ENCODE measurements at regions not wholly inside any gene's neighbourhood (a gene's known extent, or its start where the extent isn't known, plus 50 kb on each side); places are given as distances from the start of the nearest gene placed in this dataset.

- TF ChIP-seq, protein P1, sequence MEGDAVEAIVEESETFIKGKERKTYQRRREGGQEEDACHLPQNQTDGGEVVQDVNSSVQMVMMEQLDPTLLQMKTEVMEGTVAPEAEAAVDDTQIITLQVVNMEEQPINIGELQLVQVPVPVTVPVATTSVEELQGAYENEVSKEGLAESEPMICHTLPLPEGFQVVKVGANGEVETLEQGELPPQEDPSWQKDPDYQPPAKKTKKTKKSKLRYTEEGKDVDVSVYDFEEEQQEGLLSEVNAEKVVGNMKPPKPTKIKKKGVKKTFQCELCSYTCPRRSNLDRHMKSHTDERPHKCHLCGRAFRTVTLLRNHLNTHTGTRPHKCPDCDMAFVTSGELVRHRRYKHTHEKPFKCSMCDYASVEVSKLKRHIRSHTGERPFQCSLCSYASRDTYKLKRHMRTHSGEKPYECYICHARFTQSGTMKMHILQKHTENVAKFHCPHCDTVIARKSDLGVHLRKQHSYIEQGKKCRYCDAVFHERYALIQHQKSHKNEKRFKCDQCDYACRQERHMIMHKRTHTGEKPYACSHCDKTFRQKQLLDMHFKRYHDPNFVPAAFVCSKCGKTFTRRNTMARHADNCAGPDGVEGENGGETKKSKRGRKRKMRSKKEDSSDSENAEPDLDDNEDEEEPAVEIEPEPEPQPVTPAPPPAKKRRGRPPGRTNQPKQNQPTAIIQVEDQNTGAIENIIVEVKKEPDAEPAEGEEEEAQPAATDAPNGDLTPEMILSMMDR (IDR thresholded peaks at IDR 0.05), result no peak
- Histone ChIP-seq H3K4me3 (no peak overlapping the region), H3K27me3 (no peaks in the 10 kb centered on the region), H3K36me3 (no peaks in the 10 kb centered on the region), H3K27ac (no peak overlapping the region), H3K4me1 (no peaks in the 10 kb centered on the region), H3K9me3 (peaks cover 0 to 3% (median 0%) of the 10 kb centered on the region in 4 donors)
- DNase-seq (no peak), ATAC-seq (no peak), FAIRE-seq (no peak)
- intact Hi-C loops (cut with DNase I), result no loop called here
- WGBS, 2 donors, result 63 to 77% methylated on average over 1 of the region's 1 CpG
Measured at GRCh38 chr18:61203151-61203550, 130.1 kb upstream of the CDH20 start.

DNA sequence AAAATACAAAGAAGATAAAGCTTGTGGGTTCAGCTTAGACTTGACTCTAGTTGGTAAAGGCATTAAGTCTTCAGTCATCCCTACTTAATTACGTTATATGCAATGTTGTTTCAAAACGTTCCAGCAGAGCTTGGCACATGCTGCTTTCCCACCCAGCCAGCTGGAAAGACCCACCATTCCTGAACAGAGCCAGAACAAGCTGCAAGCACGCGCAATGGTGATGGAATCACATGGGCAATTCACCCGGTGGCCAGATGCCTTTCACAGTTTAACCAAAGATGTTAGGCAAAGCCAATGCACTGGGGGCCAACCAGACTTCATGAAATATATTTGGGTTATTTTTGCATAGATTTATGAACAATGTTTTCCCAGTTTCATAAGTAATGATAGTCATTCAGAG is 123.4 kb upstream of the CDH20 start:
- Histone ChIP-seq H3K4me1 (no peaks in the 10 kb centered on the region), H3K4me3 (no peak overlapping the region), H3K27ac (no peak overlapping the region), H3K36me3 (no peaks in the 10 kb centered on the region), H3K9me3 (peaks cover 0 to 3% (median 0%) of the 10 kb centered on the region in 4 donors), H3K27me3 (no peaks in the 10 kb centered on the region)
- FAIRE-seq (no peak), DNase-seq (no peak), ATAC-seq (no peak)
- WGBS, 2 donors, result 55 to 66% methylated on average over 5 of the region's 5 CpGs
- intact Hi-C loops (cut with DNase I), result no loop called here
- TF ChIP-seq, protein P1 (IDR thresholded peaks at IDR 0.05), result no peak

DNA sequence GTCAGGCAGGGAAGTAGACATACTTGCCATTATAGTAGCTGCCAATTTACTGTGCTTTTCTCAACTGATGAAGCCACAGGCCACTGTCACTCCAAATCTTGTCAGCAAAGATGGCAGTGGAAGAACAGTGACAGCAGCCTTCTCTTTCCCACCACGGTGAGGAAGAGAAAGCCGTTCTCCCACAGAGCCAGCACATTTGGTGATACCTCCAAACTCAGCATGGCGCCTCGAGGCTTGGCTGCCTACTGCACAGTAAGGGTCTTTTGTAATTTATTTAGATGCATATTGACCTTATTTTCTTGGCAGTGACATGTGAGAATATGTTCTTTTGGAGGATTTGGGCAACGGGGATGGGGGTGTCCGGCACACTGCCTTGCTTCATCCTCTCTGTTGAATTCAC is 117.2 kb upstream of the CDH20 start:
- H3K27ac ChIP-seq, result no peak overlapping the region
- no peak for ATAC-seq
- TF ChIP-seq, protein P1 (IDR thresholded peaks at IDR 0.05), result no peak
- no peak for DNase-seq
- H3K36me3 ChIP-seq, result no peaks in the 10 kb centered on the region
- H3K4me3 ChIP-seq, result no peak overlapping the region
- intact Hi-C loops (cut with DNase I), result no loop called here
- 59 to 75% methylated on average over 6 of the region's 6 CpGs for WGBS, 2 donors
- no peaks in the 10 kb centered on the region for H3K9me3 ChIP-seq
- no peak for FAIRE-seq
- H3K4me1 ChIP-seq, result no peaks in the 10 kb centered on the region
- H3K27me3 ChIP-seq, result no peaks in the 10 kb centered on the region

DNA sequence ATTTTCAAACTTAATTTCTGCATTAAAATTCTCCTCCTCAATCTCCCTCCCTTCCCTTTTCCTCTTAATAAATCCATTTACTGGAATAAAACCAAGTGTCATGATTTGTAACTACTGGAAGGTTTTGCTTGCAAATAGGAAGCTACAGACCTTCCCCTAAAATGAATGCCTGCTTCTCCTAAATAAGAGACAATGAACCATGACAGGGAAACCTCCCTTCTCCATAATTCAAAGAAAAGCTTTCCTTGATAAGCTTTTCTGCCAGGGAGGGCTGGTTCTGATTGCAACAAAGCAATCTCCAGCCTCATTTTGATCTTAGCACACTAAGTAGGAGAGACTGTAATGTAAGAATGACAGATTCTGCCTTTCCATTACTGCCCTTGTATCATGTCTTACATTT is 111.0 kb upstream of the CDH20 start:
- H3K27ac ChIP-seq, result no peak overlapping the region
- DNase-seq, result no peak
- no peaks in the 10 kb centered on the region for H3K9me3 ChIP-seq
- no peak overlapping the region for H3K4me3 ChIP-seq
- H3K27me3 ChIP-seq, result no peaks in the 10 kb centered on the region
- FAIRE-seq, result no peak
- intact Hi-C loops (cut with DNase I), result no loop called here
- no peak for ATAC-seq
- TF ChIP-seq, protein P1 (IDR thresholded peaks at IDR 0.05), result no peak
- H3K4me1 ChIP-seq, result no peaks in the 10 kb centered on the region
- H3K36me3 ChIP-seq, result no peaks in the 10 kb centered on the region

DNA sequence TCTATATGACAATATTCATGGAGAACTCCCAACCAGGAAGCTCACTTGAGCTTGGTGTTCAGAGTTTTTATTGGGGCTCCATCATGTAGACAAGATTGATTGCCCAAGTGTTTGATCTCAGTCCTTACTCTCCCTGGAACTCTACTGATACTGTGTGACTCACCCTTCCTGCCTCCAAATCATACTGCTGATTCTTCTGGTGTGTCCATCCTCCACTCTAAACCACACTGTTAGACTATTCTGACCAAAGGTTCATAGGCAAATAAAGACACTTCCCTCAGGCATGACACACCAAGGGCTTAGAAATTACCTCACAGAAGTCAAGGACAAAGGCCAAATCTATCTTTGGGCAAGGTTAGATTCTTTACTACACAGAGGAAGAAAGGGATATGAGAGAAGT is 107.9 kb upstream of the CDH20 start:
- FAIRE-seq (no peak), ATAC-seq (no peak), DNase-seq (no peak)
- no peak overlapping the region for H3K27ac ChIP-seq
- H3K27me3 ChIP-seq, result no peaks in the 10 kb centered on the region
- no peaks in the 10 kb centered on the region for H3K9me3 ChIP-seq
- TF ChIP-seq, protein P1 (IDR thresholded peaks at IDR 0.05), result no peak
- no peaks in the 10 kb centered on the region for H3K4me1 ChIP-seq
- H3K4me3 ChIP-seq, result no peak overlapping the region
- intact Hi-C loops (cut with DNase I), result no loop called here
- H3K36me3 ChIP-seq, result no peaks in the 10 kb centered on the region
